GM18858 (cell line): ENCODE measurements at regions not wholly inside any gene's neighbourhood (a gene's known extent, or its start where the extent isn't known, plus 50 kb on each side); places are given as distances from the start of the nearest gene placed in this dataset.

Experiments used
- ATAC-seq: cut with Tn5 transposase; IDR thresholded peaks from one replicate; pipeline ENCODE4 v1.9.1; 2021; ENCODE audit not compliant: unreplicated experiment

- no peak for ATAC-seq
Measured at GRCh38 chr4:128604204-128604603, 205.3 kb upstream of the JADE1 start.

GRCh38 chr4:128603081-128603480, 206.4 kb upstream of the JADE1 start:
- ATAC-seq = no peak

DNA sequence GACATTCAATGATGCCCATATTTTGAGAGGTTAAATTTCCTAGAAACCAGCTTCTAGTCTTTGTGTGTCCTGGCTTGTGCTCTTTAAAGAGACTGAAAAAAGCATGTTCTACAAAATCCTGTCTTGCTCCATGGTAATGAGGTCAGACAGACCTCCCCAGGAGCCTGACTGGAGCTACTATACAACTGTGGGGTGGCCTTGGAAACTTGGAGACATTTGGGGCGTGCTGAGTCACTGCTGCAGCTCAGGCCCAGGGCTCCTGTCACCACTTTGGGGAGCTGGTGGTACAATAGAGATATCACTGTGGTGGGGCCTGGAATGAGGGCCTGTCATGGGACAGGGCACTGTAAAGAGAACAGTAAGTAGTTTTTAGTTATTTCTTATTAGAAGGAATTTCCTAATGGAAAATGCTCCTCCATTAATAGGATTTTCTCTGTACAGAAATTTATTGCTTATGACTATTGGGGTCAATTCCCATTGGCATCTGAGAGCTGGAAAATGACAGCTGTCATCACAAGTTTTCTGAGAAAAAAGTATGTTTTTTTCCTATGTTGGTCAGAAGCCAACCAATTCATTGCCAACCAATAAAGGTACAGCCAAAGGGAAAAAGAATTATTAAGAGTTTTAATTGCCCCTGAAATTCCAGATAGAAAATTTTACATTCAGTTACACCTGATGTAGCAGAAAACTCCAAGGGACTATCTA, 207.4 kb upstream of the JADE1 start:
- no peak for ATAC-seq

DNA sequence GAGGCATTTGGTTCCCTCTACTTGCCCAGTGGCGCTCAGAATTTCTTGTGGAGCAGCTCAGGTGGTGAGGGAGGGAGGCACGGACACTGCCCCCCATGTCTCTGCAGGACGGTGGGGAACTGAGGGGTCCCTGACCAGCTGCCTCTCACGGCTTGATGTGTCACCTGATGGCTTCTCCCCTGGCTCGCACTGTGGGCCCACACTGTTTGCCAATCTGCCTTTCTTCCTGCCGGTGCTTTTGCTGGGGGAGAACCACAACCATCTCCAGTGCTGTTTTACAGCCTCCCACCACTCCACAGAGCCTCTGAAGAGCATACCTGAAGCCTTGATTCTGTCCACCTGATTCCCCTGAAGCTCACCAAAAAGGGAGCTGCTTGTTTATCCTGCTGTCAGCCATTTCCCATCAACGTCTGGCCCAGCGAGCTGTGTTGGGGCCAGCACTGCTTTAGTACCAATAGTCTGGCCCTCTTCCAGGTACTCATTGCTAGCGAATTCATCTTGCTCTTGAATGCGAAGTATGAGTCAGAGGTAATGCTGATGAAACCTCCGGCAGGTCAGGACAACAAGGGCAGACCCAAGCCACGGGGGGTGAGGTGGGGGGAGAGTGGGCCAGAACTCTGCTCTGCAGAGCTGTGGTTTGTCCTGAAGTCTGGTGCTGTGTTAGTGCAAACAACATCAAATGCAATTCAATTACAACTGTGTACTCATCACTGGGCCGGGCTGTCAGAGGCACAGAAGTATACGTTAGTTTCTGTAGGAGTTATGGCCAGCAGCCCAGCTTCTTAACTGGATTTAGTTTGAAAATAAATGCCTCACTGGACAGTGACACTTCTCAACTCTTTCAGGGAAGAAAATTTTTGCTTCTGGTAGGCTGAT, 208.3 kb upstream of the JADE1 start:
- ATAC-seq = no peak

- ATAC-seq = no peak
Measured at GRCh38 chr4:128600410-128600809, 209.1 kb upstream of the JADE1 start.

- no peak for ATAC-seq
Measured at GRCh38 chr4:128597500-128597899, 212.0 kb upstream of the JADE1 start.

GRCh38 chr4:128596853-128597252, 212.6 kb upstream of the JADE1 start:
- ATAC-seq = no peak

GRCh38 chr4:128596115-128596514, 213.4 kb upstream of the JADE1 start:
- ATAC-seq = no peak

GRCh38 chr4:128591482-128591881, 218.0 kb upstream of the JADE1 start:
- ATAC-seq = no peak

GRCh38 chr4:128590773-128591172, 218.7 kb upstream of the JADE1 start:
- no peak for ATAC-seq

GRCh38 chr4:128590034-128590740, 219.3 kb upstream of the JADE1 start:
- no peak for ATAC-seq

DNA sequence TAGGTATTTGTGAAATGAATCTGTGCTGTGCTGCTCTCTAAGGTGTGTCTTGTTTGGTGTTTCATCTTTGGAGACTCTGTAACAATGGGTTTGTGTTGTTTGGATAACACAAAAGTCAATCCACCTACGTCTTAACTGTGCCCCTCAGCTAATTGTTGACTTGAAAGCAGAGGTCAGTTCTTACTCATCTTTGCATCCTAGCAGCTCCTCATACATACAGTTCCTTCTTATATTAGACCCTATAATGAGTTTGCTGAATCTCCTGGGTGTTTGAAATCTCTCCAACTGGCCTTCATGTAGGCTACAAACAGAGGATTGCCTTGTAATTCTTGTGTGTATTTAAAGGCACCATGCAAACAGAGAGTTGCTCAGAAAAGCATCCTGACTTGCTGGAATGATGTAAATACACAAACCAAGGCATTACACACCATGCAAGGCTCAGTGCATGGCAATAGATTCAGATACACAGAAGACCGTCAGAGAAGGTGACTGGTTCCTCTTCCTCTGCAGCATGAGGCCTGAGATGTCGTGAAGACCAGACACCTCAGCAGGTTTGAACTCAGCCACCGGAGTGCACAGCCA, 220.0 kb upstream of the JADE1 start:
- no peak for ATAC-seq

DNA sequence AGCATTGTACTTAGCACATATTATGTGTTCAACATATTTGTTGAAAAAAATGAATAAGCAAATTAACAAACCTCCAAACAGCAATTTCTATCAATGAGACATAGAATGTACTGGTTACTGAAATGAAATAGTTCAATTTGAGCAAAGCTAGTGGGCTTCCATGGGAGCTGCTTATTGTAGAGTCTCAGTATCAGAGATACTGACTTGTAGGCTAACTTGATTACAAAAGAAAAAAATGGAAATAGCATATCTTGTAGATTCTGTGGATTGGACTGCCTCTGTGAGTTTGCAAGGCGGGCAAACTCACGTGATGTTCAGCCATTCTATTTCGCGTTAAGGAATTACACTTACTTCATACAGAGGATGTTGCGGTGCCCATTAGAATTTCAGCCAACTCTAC, 222.1 kb upstream of the JADE1 start:
- no peak for ATAC-seq

GRCh38 chr4:128583753-128584712, 225.5 kb upstream of the JADE1 start:
- no peak for ATAC-seq

DNA sequence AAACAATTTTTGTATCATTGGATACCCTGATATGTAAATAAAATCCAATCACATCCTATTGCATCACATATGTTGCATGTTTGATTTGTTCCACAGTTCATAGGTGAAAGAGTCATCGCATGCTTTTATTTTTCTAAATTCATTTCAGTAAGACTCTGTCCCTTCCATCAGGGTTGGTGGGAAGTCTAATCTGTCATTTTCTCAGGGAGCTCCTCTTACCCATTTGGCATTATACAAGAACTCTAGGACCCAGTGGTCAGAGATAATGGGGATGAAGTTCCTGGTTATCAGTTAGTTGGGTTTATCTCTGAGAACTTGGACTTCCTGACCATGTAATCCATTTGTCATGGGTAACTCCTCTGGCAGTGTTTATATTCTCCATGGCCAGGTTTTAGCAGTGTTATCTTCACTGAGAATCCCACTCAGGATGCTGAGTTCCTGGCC, 227.1 kb upstream of the JADE1 start:
- ATAC-seq = no peak

DNA sequence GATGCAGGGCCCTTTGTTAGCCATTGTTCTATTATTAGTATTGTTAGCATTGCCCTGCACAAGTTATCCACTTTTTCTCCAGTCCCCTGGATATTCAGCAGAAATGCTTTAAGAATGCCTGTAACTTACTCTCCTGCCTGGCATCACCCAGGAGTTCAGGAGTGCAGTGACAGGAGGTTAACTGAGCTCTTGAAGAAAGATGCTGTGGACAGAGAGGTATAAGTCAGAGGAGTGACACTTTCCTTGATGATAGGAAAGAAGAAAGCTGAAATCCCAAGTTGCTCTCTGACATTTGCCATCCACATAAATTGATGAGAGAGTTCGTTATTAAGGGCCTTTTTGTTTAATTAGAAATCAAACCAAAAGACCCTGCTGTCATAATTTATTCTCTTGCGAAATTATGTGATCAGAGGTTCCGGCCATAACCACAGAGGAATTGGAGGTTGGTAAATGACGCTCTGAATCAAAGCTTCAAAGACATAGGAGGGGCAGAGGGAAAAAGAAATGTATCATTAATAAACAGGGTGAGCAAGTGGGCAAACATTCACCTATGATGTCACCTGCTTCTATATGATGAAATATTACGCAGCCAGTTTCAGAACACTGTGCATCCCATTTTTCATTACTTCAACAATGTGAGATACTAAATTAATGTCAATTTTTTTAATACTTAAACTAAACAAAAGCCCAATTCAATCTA, 230.2 kb upstream of the JADE1 start:
- ATAC-seq = no peak

- ATAC-seq = peak; percentile 77
Measured at GRCh38 chr4:128574706-128575105, 234.8 kb upstream of the JADE1 start.

DNA sequence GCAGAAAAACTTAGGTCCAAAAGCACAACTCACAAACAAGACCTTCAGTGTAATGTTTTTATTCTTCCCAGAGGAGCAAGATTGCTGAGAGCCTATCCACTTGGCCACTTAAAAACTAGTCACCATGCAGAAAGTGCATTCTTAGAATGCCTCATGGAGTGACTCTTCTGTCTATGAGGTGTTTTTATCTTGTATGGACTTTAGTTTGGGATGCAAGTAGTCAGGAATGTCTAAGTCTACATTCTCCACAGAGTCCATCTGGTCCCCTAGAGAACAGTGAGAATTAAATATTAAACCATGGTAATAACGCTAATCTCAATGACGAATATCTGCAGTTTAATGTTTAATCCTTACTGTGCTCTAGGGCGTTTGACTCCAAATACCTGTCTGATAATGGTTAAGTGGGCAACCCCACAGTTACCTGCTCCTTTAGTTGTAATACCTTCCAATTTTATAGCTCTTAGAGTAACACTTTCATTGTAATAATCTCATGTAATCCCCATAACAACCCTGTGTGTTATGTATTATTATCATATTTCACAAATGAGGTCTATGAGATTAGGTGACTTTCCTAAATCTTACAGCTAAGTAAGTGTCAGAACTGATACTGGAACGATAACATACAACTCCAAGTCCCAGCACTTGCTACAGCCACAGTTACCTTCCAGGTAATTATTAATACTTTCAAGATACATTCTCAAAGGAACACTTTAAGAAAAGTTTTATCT, 235.6 kb upstream of the JADE1 start:
- no peak for ATAC-seq

DNA sequence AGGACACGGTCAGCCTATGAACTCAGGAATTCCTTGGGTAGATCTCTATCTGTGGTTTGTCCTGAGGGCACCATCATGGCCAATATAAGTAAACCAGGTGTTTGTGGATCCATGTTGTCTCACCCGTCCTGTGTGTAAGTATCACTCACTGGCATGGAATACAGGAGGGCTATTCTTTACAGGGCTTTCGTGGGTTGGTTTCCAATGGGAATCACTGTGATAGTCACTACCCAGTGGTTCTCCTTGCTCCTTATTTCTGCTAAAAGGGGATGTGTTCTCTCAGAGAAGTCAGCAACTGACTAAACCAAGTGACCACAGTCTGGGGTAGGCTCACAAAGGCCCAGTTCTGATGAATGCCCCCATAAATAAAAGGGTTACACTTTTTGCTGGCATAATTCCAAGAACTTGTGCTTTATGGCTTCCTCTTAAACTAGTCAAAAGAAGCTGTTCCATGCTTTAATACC, 236.7 kb upstream of the JADE1 start:
- no peak for ATAC-seq
